Cardiac septum (tissue), 1 donor: ENCODE measurements at regions not wholly inside any gene's neighbourhood (a gene's known extent, or its start where the extent isn't known, plus 50 kb on each side); places are given as distances from the start of the nearest gene placed in this dataset.

Source experiments
- DNase-seq: peaks from one replicate; pipeline ENCODE4 v3.0.0-alpha.2; 2020; ENCODE audit warnings: low spot score
- intact Hi-C: fragments of 100-400 bp; cut with DNase I; formaldehyde crosslinking; loops from one replicate; pipeline ENCODE4 v1.14.0; 2022
- donor health status: DM: no; HTN: no; CAD: no.

DNA sequence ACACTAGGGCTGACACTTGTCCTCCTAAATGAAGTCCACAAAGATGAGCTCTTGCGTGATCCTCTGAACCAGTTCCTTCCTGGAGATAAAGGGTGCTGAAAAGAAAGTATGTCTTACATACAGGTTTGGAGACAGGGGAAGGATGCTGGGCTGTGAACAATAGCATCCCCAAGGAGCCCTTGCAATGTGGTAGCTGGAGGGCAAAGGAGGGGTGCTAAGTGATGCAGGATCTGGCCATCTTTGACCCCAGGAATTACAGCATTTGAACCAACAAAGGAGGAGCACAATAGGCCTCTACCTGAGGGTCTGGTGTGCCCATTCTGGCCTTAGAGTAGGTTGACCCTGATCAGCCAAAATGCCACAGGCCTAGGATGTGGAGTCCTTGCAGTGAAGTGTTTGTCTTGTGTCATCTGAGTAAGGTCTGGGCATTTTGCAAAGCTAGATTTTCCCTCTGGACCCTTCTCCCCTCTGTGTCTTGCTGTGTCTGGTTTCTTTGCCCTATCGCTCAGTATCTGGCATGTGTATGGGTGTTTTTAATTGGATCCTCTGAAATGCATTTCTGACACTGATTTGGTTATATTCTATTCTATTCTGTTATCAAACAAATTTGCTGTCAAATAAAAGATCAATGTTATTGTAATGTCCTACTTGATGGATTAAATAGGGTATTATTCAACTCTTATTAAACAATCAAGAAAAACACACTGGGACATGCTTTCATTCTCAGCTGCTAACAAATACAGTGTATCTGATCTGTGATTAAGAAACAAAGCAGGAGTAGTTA, 364.8 kb upstream of the MEIS1 start:
- no peak for DNase-seq
- intact Hi-C loops: no loop called here

DNA sequence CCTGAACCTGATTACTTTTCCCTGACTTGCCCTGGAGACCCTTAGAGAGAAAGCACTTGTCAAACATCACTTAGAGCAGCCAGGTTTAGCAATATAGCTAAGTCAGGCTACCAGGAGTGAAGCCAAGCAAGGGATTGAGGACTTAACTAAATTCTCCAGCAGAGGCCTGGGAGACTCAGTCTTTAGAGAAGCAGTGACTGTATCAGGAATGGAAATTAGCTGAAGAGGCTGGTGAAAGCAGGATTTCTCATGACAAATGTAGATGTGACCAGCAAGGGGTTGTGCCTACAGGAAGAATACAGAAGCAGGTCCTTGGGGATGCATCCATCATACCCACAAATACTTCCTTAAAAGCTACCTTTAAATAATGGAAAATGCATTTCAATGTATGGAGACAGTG, 368.9 kb upstream of the MEIS1 start:
- intact Hi-C loops: no loop called here
- no peak for DNase-seq

DNA sequence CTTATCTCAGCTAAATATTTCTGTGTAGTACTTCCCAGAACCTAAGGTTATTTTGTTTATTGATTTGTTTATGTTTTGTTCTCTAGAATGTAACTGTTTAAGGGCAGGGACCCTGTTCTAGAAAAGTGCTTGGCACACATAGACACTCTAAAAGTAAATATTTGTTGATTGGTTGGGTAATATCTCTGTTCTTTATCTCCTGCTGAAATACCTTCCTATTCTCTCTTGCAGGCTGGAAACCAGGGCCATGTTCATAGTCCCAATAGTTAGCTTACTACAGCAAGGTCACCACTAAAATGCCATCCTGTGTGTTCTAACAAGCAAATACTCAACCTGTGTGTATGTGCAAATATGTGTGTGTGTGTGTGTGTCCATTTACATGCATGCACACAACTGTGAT, 375.6 kb upstream of the MEIS1 start:
- DNase-seq: no peak
- intact Hi-C loops: no loop called here

DNA sequence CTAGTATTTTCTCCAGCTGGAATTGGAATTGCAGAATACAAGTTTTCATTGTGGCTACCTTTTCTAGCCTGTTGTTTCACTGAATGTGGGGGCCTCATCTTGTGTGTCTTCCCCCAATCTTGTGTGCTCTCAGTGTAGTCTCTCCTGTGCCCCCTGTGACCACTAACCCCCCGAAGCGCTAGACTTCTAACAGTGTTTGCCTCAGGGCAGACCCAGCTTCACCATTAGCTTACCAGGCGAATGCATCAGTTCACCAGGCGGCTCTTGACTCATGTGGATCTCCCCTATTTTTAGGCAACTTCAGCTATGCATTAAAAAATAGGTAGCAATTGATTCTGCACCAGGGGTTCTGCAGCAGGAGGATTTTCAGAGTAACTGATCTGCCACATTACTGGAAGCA, 376.2 kb upstream of the MEIS1 start:
- no peak for DNase-seq
- intact Hi-C loops: no loop called here

DNA sequence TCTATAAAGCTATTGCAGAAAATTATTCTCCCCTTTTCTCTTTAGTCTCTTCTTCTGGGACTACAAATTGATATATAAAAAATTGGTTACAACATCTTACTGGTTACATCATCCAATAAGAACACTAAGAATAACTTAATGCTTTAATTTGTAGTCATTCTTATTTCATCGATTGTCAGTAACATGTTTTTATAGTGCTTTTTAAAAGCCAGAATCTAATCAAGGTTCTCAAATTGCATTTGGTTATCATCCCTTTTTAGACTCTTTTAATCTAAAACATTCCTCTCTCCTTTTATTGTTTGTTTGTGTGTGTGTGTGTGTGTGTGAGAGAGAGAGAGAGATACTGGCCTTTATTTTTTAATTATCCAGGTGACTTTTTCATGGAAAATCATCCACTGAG, 377.1 kb upstream of the MEIS1 start:
- intact Hi-C loops: no loop called here
- DNase-seq: no peak

DNA sequence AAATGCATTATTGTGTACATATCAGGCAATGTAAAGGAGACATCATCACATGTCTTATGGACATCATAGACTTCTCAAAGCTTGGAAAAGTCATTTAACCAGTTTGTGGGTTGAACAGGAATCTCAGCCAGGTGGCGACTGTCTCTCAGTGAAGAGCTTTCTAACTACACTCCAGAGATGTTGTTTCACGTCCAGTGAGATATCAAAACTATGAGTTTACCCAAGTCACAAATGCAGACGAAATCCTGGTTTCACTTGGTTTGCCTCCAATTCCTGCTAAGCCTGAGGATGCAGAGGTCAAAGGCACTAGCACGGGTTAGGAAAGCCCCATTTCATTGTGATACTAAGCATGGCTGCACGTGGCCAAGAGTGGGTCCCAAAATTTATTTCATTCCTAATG, 384.5 kb upstream of the MEIS1 start:
- intact Hi-C loops: no loop called here
- no peak for DNase-seq

DNA sequence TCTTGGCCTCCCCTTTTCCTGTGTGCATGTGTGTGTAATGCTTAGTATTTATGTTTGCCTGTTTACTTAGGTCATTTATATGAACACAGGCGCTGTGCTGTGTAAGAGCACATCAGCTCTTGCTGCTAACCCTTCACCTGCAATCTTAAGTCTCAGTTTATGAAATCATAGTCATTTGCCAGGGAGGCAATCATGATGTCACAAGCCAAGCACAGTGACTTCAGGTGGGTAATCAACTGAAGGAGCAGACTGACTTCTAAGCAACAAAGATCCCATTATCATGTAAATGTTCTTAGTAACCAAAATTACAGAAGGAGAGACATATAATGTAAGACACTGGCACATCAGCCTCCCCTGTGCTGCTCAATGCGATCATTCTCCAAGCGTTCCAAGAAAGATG, 386.3 kb upstream of the MEIS1 start:
- intact Hi-C loops: no loop called here
- DNase-seq: no peak

DNA sequence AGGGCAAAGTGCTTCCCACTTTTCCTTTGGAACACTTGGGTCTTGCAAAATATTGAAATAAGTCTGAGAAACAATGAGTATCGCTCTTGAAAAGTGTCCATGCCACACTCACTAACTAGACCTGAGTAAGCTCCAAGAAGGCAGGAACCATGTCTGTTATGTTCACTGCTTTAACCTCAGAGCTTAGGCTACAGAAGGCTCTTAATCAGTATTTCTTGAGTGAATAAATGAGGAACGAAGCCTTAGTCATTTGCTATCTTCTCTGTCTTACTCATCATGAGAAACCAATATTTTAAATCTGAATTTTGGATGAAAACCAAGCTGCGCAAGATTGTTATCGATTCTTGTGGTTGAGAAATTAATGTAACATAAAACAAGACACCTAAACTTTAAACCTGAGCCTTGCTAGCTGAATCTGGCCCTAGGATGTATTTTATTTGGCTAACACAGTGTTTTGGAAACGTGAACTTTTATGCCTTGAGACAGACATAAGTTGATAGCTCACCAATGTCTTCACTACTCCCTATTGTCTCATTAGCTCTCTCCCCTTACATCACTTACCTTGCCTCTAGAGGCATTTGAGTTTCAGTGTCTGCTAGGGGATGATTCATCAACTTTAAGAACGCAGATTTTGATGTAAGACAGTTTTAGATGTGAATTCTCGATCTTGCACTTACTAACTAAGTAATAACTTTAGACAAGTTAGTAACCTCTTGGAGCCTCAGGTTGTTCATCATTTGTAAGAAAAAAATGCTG, 392.8 kb upstream of the MEIS1 start:
- intact Hi-C loops: no loop called here
- DNase-seq: no peak

DNA sequence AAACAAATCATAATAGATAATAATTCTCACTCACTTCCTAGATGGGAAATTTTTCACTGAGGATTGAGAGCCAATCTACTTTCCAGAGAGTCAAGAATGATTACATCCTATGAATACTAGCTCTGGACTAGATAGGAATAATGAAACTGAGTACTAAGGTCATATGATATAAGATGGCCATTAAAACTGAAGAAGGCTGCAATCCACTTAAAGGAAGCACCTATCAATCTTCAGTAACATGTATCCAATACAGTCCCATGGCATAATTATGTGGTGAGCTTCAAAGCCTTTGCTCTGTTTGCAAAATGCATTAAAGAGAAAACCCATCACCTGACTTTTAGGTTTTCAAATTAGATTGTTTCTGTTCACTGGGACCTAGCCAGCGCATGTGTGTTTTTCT, 398.0 kb upstream of the MEIS1 start:
- intact Hi-C loops: no loop called here
- DNase-seq: no peak

DNA sequence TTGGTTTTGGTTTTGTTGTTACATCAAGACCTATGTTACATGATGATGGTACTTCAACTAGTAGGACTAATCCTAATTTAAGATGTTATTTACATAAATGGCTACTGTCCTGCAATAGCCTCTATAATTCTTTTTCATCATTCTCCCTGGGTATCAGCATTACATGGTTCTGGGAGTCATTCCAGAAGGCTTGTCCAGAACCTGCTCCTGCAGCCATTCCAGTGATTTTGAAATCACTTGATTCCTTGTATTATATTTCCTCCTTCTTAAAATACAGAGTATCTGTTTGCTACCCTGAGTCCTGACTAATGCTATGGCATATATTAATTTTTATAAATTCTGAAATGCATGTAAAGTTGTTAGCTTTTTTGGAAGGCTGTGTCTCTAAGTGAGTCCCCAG, 400.5 kb upstream of the MEIS1 start:
- DNase-seq: no peak

DNA sequence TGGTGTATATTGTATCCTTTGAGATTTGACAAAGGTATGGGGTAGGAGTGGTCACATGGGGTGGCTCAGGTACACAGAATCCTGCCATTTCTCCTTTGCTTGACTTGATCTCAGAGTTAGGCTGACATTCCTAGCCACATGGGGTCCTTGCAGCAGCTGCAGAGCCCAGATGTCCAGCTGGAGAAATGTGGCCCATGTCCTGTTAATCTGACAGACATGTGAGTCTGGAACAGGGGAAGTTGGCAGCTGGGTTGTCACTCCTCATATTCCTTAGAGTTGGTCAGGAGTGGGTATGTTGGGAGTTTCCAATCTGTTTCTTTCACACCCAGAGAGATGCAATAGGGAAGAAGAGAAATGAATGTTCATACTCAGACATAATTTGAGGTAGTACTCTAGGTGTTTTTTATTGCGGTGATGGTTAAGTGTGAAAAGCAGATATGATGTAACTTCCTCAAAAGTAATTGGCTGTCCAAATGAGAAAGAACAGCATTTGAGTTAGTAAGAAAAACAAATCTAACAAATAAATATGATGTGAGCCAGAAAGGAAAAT, 402.6 kb upstream of the MEIS1 start:
- intact Hi-C loops: no loop called here
- no peak for DNase-seq

More for the DNA sequence above, 400.5 kb upstream of the MEIS1 start:
- intact Hi-C loops: no loop called here

DNA sequence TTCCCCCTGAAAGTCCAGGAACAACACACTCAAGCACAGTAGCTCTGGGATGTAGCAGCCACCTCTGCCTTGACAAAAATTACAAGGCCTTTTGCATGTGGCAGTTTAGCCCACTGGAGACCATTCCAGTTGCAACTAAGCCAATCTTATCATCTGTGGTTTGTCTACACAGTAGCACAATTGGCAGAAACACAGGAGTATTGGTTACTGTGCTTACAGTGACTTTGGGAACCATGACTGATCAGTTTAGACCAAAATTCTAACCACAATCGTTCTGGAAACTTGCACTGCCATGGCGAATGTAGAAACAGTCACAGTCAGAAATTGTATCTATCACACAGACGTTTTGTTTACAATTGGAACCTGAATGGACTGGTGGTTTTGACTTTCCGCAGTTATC, 403.7 kb upstream of the MEIS1 start:
- intact Hi-C loops: no loop called here
- no peak for DNase-seq

DNA sequence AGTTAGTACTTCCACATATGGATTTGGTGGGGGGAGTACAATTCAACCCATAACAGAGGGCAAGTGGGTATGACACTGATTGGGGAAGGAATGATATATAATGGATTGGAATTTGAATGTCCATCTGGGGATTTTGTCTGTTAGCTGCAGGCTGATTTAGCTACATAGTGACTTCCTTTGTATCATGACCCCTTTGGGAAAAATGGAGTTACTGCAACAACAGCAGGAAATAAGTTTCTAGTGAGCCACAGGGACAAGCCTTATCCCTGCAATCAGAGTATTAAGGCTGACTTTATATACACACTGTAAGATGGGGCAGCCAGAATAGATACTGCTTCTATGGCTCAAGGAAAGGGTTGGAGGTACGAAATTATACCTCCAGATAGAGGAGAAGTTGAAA, 404.4 kb upstream of the MEIS1 start:
- no peak for DNase-seq
- intact Hi-C loops: no loop called here

DNA sequence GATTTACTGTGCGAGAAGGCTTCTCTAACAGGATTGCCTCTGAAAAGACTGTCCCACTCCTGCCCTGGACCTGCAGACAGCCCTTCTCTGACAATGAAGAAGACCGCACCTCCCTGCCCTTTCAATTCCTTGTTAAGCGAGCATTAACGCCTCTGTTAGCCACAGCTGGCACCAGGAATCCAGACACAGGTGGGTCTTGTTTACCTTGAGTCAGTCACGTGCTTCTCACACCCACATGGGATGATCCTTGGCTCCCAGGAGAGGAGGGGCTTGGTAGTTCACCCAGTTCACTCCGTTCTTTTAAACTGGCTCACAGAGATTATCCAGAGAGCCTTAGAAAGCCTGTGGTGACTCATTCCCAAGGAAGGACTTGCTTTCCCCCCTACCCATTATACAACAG, 410.5 kb upstream of the MEIS1 start:
- DNase-seq: no peak
- intact Hi-C loops: no loop called here

DNA sequence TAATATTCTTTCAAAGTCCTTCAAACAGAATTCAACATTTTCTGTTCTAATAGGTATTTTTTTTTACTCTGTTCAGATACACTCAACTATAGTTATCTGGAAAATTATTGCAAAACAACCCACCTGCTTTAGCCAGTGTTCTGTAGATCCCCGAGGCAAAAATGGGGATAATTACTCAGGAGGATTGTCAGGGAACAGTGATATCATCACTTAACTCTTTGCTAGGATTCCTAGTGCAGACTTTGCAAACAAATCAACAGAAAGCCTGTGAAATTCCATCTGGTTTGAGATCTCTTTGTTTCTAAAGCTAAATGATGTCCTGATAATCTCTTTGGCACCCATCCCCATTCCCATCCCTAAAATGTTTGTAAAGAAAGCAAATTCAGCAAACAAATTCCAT, 413.6 kb upstream of the MEIS1 start:
- no peak for DNase-seq
- intact Hi-C loops: no loop called here

DNA sequence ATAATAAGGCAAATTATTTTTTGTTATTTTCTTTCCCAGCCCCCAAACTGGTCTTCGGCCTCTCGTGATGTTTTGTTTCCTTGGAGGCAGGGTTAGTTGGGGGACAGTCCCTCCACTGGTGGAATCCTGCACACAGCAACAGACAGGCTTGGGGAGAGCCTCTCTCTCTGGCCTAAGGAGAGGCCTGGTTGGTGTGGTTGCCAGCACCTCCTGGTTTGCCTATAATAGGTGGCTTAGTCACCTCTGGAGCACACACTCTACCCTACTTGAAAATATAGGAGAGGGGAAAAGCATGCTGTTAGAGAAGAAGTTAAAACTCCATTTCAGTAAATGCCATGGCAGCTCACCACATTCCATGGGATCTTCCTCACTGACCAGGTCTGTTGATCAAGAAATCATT, 417.2 kb upstream of the MEIS1 start:
- no peak for DNase-seq
- intact Hi-C loops: no loop called here

DNA sequence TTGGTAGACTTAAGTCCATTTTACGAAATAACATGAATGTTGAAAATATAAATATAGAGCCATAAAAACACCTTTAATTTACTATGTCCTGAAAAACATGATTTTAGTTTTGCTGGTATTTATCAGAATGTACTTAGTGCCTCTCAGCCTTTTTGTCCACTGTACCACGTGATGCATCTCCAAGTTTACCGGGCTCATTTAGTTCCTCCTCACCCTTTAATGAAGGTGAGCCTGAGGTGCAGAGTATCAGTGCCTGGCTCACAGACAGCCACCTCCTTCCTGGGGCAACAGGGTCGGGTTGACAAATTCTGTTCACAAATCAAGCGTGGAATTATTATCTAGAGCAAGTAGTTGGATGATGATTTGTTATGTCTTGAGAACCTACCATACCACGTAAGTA, 420.5 kb upstream of the MEIS1 start:
- intact Hi-C loops: no loop called here
- DNase-seq: no peak

DNA sequence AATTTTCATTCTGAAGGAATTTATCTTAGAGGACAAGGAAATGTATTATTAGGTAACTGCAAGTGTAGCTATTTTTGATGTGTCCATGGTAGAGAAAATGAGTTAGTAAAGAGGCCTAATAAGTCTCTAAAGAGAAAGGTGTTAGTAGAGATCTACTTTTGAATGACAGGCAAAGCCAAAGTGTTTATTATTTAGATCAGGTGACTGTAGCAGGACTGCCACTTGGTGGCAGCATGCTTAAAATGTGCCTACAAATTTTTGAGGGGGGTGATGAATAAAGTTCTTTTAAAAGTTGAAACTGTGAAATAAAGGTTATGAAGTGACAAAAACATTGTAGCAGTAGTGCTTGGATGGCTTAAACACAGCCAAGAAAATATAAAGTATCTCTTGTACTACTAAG, 421.5 kb upstream of the MEIS1 start:
- intact Hi-C loops: no loop called here
- no peak for DNase-seq

DNA sequence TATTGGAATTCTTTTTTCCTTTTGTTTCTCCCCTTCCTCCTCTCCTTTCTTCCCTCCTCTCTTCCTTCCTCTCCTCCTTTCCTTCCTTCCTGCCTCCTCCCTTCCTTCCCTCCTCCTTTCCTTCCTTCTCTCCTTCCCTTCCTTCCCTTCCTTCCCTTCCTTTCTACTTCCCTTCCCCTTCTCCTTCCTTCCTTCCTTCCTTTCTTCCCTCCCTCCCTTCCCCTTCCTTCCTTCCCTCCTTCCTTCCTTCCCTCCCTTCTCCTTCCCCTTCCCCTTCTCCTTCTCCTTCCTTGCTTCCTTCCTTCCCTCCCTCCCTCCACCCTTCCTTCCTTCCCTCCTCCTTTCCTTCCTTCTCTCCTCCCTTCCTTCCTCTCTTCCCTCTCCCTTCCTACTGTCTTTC, 431.0 kb upstream of the MEIS1 start:
- no peak for DNase-seq
- intact Hi-C loops: no loop called here

DNA sequence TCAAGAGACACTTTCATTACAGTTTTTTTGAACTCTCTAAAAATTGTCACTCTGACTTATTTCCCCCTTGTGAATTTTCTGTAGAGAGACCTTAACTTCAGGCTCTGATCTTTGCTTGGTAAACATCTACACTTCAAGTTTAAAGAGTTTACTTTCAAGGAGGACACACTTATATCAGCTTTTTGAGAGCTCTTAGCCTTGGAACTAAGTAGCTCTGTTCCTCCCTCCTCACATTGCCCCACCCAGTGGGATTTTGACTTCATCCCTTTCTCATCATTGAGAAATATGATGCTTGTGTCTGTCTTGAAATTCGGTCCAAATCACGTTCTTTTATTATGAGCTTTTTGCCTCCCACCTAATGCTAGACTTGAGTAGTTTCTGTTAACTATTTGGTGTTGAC, 433.4 kb upstream of the MEIS1 start:
- DNase-seq: no peak
- intact Hi-C loops: no loop called here

DNA sequence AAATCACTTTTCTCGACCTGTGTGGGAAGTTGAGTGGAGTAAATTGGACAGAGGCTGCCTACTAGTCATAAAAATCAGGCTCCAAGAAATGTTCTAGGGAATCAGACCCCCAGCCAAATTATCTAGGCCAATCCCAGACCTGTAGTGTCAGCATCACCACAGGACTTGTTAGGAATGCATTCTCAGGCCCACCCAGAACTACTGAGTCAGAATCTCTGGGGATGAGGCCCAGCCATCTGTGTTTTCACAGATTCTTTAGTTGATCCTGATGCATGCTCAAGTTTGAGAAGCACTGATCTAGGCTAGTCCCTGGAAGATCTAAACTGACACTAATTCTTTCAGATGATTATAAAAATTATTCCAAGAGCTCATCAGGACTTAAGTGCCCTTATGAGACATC, 434.0 kb upstream of the MEIS1 start:
- no peak for DNase-seq

More for the DNA sequence above, 434.0 kb upstream of the MEIS1 start:
- intact Hi-C loops: no loop called here
